ENCODE measurements at regions not wholly inside any gene's neighbourhood (a gene's known extent, or its start where the extent isn't known, plus 50 kb on each side); places are given as distances from the start of the nearest gene placed in this dataset.

DNA sequence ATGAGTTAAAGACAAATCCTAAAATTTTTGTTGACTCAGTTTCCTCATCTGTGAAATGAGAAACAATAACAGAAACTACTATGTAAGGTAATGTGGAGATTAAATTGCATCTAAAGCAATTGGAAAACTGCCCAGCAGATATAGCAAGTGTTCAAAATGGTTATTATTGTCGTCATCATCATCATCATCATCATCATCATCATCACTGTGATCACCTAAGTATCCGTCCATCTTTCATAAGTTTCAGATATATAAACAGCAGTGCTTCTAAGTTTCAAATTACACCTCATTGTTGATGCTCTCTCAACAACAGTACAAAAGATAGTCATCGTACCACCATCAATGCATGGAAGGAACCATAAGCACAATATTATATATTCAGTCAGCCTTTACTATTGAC lies 379.9 kb downstream of the PDGFC start:
- H3K9me3 Mint-ChIP-seq = no peaks in the 10 kb centered on the region
- H3K27ac Mint-ChIP-seq = no peak overlapping the region
- no peaks in the 10 kb centered on the region for H3K4me1 Mint-ChIP-seq
- no peaks in the 10 kb centered on the region for H3K36me3 Mint-ChIP-seq (ENCODE audit: low read depth)
- no peak for DNase-seq
- TF ChIP-seq, protein P1, sequence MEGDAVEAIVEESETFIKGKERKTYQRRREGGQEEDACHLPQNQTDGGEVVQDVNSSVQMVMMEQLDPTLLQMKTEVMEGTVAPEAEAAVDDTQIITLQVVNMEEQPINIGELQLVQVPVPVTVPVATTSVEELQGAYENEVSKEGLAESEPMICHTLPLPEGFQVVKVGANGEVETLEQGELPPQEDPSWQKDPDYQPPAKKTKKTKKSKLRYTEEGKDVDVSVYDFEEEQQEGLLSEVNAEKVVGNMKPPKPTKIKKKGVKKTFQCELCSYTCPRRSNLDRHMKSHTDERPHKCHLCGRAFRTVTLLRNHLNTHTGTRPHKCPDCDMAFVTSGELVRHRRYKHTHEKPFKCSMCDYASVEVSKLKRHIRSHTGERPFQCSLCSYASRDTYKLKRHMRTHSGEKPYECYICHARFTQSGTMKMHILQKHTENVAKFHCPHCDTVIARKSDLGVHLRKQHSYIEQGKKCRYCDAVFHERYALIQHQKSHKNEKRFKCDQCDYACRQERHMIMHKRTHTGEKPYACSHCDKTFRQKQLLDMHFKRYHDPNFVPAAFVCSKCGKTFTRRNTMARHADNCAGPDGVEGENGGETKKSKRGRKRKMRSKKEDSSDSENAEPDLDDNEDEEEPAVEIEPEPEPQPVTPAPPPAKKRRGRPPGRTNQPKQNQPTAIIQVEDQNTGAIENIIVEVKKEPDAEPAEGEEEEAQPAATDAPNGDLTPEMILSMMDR (IDR thresholded peaks at IDR 0.05) = no peak
- H3K27me3 Mint-ChIP-seq (ENCODE audit: low read depth, poor library complexity) = peaks cover 3% of the 10 kb centered on the region
- no peak overlapping the region for H3K4me3 Mint-ChIP-seq

DNA sequence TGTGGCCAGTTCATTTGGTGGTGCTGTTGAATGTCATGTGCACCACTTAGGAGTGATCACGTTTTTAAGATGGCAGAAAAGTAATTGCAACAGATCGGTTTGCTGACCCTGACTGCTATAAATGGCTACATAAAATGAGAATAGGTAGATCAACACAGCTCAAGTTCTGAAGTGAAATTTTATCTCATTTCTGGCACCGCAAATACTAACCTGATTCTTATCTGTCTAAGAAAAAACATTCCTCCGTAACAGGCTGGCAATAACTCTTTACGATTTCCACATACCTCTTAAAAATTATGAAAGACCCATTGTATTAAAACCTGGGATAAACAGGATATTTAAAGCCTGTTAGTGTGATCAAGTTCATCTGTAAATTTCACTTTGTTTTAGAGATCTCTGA lies 387.5 kb downstream of the PDGFC start:
- no peaks in the 10 kb centered on the region for H3K4me1 Mint-ChIP-seq
- no peaks in the 10 kb centered on the region for H3K36me3 Mint-ChIP-seq (ENCODE audit: low read depth)
- H3K27ac Mint-ChIP-seq = no peak overlapping the region
- no peak for DNase-seq
- no peaks in the 10 kb centered on the region for H3K9me3 Mint-ChIP-seq
- H3K4me3 Mint-ChIP-seq = no peak overlapping the region
- TF ChIP-seq, protein P1 (IDR thresholded peaks at IDR 0.05) = no peak
- H3K27me3 Mint-ChIP-seq (ENCODE audit: low read depth, poor library complexity) = no peaks in the 10 kb centered on the region

DNA sequence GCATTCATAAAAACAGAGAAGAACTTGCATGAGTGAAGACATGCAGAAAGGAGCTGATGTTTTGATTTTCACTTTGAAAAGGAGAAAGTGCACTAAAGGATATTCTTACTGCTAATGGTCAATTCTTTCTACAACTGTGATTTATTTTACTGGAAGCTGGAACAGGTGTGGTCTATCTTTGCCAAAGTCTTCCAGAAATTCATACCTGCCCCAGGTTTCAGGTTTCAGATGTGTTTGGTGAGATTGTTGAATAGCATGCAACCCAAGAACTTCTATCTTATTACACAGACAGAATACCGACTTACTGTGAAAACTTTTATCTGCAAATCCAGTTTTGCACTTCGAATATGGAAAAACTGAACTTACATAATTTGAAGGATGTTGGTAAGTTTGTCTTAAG lies 388.3 kb downstream of the PDGFC start:
- Mint-ChIP-seq H3K36me3 (ENCODE audit: low read depth) (no peaks in the 10 kb centered on the region), H3K27me3 (ENCODE audit: low read depth, poor library complexity) (no peaks in the 10 kb centered on the region), H3K4me1 (no peaks in the 10 kb centered on the region), H3K9me3 (no peaks in the 10 kb centered on the region), H3K27ac (no peak overlapping the region), H3K4me3 (no peak overlapping the region)
- no peak for DNase-seq
- TF ChIP-seq, protein P1 (IDR thresholded peaks at IDR 0.05) = no peak

DNA sequence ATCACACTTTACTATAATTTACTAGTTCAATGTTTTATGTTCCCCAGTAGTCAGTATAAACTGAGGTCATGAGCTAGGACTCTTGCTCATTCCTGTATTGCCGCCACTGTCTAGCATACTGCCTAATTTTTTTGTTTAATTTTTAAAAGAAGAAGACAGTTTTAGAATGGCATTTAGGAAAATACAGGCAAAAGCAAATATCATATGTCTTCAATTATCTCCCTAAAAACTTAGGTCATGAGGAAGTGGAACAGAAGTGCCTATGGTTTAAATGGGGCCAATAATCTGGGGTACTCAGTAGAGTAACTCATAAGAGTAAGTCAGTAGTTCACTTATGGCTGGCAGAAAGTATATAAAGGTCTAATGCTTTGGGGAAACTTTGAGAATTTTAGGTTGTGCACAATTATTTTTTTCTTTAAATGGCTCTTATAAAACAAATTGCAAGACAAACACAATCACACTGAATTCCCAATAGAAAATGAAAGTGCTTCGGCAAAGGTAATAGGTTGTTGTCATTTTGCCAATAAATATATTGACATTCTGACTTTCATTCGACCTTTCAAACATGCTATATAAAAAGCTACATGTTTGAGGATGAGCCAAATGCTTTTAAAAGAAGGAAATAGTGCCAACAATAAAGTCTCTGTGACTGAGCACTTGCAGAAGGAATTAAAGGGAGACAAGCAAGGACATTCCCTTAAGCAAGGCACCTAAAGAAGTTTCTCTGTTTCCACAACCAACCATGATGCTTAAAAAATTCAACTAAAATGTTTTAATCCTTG lies 390.1 kb downstream of the PDGFC start:
- no peak overlapping the region for H3K4me3 Mint-ChIP-seq
- TF ChIP-seq, protein P1 (IDR thresholded peaks at IDR 0.05) = no peak
- H3K9me3 Mint-ChIP-seq = no peaks in the 10 kb centered on the region
- DNase-seq = no peak
- H3K27ac Mint-ChIP-seq = no peak overlapping the region
- H3K36me3 Mint-ChIP-seq (ENCODE audit: low read depth) = no peaks in the 10 kb centered on the region
- H3K4me1 Mint-ChIP-seq = peaks cover 6% of the 10 kb centered on the region
- H3K27me3 Mint-ChIP-seq (ENCODE audit: low read depth, poor library complexity) = no peaks in the 10 kb centered on the region

DNA sequence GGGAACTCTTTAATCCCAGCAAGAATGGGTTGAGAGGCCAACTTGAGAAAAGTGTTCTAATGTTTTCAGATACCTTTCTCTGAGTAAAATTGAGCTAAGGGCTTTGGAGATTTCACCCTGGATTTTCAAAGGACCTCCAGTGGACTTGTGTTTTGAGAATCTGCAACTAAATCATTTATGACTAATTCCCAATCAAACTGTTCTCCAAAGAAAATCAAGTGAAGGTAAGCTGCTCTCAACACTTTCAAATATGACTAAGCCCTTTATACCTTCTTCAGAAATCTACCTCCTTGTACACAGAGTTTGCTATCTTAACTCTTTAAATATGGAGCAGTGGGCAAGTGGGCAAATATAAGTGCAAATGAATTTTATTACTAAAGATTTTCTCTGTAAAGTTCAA lies 392.9 kb downstream of the PDGFC start:
- peaks cover 6% of the 10 kb centered on the region for H3K4me1 Mint-ChIP-seq

More for the DNA sequence above, 392.9 kb downstream of the PDGFC start:
- Mint-ChIP-seq H3K27ac (no peak overlapping the region), H3K27me3 (ENCODE audit: low read depth, poor library complexity) (no peaks in the 10 kb centered on the region), H3K9me3 (no peaks in the 10 kb centered on the region), H3K36me3 (ENCODE audit: low read depth) (no peaks in the 10 kb centered on the region), H3K4me3 (no peak overlapping the region)
- DNase-seq = no peak
- TF ChIP-seq, protein P1 (IDR thresholded peaks at IDR 0.05) = no peak
